ENCODE measurements at regions not wholly inside any gene's neighbourhood (a gene's known extent, or its start where the extent isn't known, plus 50 kb on each side); places are given as distances from the start of the nearest gene placed in this dataset.

- H3K4me1 ChIP-seq (ENCODE audit: control insufficient read depth, insufficient read depth, low read length) = no peaks in the 10 kb centered on the region
- H3K4me3 ChIP-seq (ENCODE audit: low read depth, low read length) = no peak overlapping the region
- no peak overlapping the region for H3K27ac ChIP-seq (ENCODE audit: extremely low read depth, low read depth, low read length)
- TF ChIP-seq ZNF623 (tag by site-specific recombination; IDR thresholded peaks at IDR 0.05) (no peak), ZNF76 (tag by site-specific recombination; IDR thresholded peaks at IDR 0.05; ENCODE audit: borderline replicate concordance, low read depth) (no peak), GFI1B (tag by site-specific recombination; IDR thresholded peaks at IDR 0.05) (no peak), ZNF24 (tag by site-specific recombination; IDR thresholded peaks at IDR 0.05) (no peak), ZNF571 (tag by site-specific recombination; IDR thresholded peaks at IDR 0.05) (no peak)
- H3K36me3 ChIP-seq (ENCODE audit: control insufficient read depth in 2 of 2, insufficient read depth in 1 of 2, low read length in 2 of 2) = no peaks in the 10 kb centered on the region
- H3K9me3 ChIP-seq (ENCODE audit: control insufficient read depth, insufficient read depth, low read depth, low read length) = no peaks in the 10 kb centered on the region; the same call in 1 of the 2 replicates
- ChIA-PET POLR2A (no interaction called here), CTCF (interaction anchor here (0.6 kb wide), 1 partner anchor 84 kb away, joined by 3 read pairs; no protein-coding TSS in a partner anchor)
Observed at GRCh38 chr6:121994919-121995318, 404.5 kb upstream of the HSF2 start.

- TF ChIP-seq ATF2 (tag by site-specific recombination; IDR thresholded peaks at IDR 0.05; ENCODE audit: low read depth) = no peak
- TF ChIP-seq ZNF513 (tag by site-specific recombination; IDR thresholded peaks at IDR 0.05) = no peak
- TF ChIP-seq KLF9 (tag by site-specific recombination; IDR thresholded peaks at IDR 0.05; ENCODE audit: low read depth) = no peak
- no peak for TF ChIP-seq ZNF521 (tag by site-specific recombination; IDR thresholded peaks at IDR 0.05)
- no peak for TF ChIP-seq ZNF121 (tag by site-specific recombination; IDR thresholded peaks at IDR 0.05)
- TF ChIP-seq ZNF16 (tag by site-specific recombination; IDR thresholded peaks at IDR 0.05; ENCODE audit: low read depth) = no peak
- no peak for TF ChIP-seq GLI2 (tag by site-specific recombination; IDR thresholded peaks at IDR 0.05; ENCODE audit: borderline replicate concordance, low read depth)
- TF ChIP-seq ZNF530 (tag by site-specific recombination; IDR thresholded peaks at IDR 0.05; ENCODE audit: low read depth) = no peak
- no peak for TF ChIP-seq SP3 (tag by site-specific recombination; IDR thresholded peaks at IDR 0.05)
- TF ChIP-seq SP7 (tag by site-specific recombination; IDR thresholded peaks at IDR 0.05) = no peak
- no peak for TF ChIP-seq ZNF621 (tag by site-specific recombination; IDR thresholded peaks at IDR 0.05)
- TF ChIP-seq AEBP2 (tag by site-specific recombination; IDR thresholded peaks at IDR 0.05; ENCODE audit: borderline replicate concordance) = no peak
- TF ChIP-seq ZNF175 (tag by site-specific recombination; IDR thresholded peaks at IDR 0.05) = no peak
- TF ChIP-seq ZNF707 (tag by site-specific recombination; IDR thresholded peaks at IDR 0.05) = no peak
- no peak for TF ChIP-seq ZNF843 (tag by site-specific recombination; IDR thresholded peaks at IDR 0.05)
- no peak for TF ChIP-seq ZIC2 (tag by site-specific recombination; IDR thresholded peaks at IDR 0.05)
- H3K4me1 ChIP-seq (ENCODE audit: control insufficient read depth, insufficient read depth, low read length) = no peaks in the 10 kb centered on the region
- CTCF ChIA-PET = no interaction called here
- POLR2A ChIA-PET = no interaction called here
- no peak overlapping the region for H3K4me3 ChIP-seq (ENCODE audit: low read depth, low read length)
- no peaks in the 10 kb centered on the region for H3K36me3 ChIP-seq (ENCODE audit: control insufficient read depth in 2 of 2, insufficient read depth in 1 of 2, low read length in 2 of 2)
- no peaks in the 10 kb centered on the region; the same call in 1 of the 2 replicates for H3K9me3 ChIP-seq (ENCODE audit: control insufficient read depth, insufficient read depth, low read depth, low read length)
- no peak overlapping the region for H3K27ac ChIP-seq (ENCODE audit: extremely low read depth, low read depth, low read length)
Observed at GRCh38 chr6:121998631-121999030, 400.8 kb upstream of the HSF2 start.
